ENCODE measurements at regions not wholly inside any gene's neighbourhood (a gene's known extent, or its start where the extent isn't known, plus 50 kb on each side); places are given as distances from the start of the nearest gene placed in this dataset.

- dilution Hi-C loops (cut with MboI; ENCODE audit: extremely low pct_ligation_motif_present, low sequenced_read_pairs): no loop called here
- Histone ChIP-seq H3K36me3 (ENCODE audit: control insufficient read depth in 2 of 2, extremely low read depth in 1 of 2, insufficient read depth in 2 of 2, low read length in 2 of 2) (no peaks in the 10 kb centered on the region), H3K27me3 (ENCODE audit: control insufficient read depth, extremely low read depth, insufficient read depth, low read length) (no peaks in the 10 kb centered on the region), H3K4me3 (ENCODE audit: control insufficient read depth in 2 of 3, extremely low read depth in 1 of 3, insufficient read depth in 2 of 3, low read depth in 1 of 3, low read length in 3 of 3) (no peak overlapping the region), H2AFZ (ENCODE audit: control insufficient read depth, low read length) (no peak overlapping the region), H4K20me1 (ENCODE audit: control insufficient read depth, extremely low read depth, insufficient read depth, low read length) (no peaks in the 10 kb centered on the region), H3K79me2 (ENCODE audit: control insufficient read depth, insufficient read depth, low read length) (no peaks in the 10 kb centered on the region), H3K4me2 (ENCODE audit: control insufficient read depth, extremely low read depth, insufficient read depth, low read depth, low read length) (no peak overlapping the region), H3K4me1 (ENCODE audit: control insufficient read depth, extremely low read depth, insufficient read depth, low read length) (no peaks in the 10 kb centered on the region), H3K9ac (ENCODE audit: control insufficient read depth, extremely low read depth, insufficient read depth, low read length) (no peak overlapping the region), H3K9me1 (ENCODE audit: control insufficient read depth, extremely low read depth, insufficient read depth, low read length) (no peaks in the 10 kb centered on the region), H3K27ac (ENCODE audit: control insufficient read depth, insufficient read depth, low read length) (no peak overlapping the region), H3K9me3 (ENCODE audit: control insufficient read depth, low read depth, low read length) (no peaks in the 10 kb centered on the region)
- FAIRE-seq (no peak), DNase-seq (ENCODE audit: low read depth, low spot score) (no peak)
- TF ChIP-seq EZH2 (IDR thresholded peaks at IDR 0.05; ENCODE audit: low read length): no peak
- TF ChIP-seq, protein P1, sequence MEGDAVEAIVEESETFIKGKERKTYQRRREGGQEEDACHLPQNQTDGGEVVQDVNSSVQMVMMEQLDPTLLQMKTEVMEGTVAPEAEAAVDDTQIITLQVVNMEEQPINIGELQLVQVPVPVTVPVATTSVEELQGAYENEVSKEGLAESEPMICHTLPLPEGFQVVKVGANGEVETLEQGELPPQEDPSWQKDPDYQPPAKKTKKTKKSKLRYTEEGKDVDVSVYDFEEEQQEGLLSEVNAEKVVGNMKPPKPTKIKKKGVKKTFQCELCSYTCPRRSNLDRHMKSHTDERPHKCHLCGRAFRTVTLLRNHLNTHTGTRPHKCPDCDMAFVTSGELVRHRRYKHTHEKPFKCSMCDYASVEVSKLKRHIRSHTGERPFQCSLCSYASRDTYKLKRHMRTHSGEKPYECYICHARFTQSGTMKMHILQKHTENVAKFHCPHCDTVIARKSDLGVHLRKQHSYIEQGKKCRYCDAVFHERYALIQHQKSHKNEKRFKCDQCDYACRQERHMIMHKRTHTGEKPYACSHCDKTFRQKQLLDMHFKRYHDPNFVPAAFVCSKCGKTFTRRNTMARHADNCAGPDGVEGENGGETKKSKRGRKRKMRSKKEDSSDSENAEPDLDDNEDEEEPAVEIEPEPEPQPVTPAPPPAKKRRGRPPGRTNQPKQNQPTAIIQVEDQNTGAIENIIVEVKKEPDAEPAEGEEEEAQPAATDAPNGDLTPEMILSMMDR (optimal IDR thresholded peaks at IDR 0.05 in 1 of 3, IDR thresholded peaks at IDR 0.05 in 1 of 3, conservative IDR thresholded peaks at IDR 0.05 in 1 of 3; ENCODE audit: extremely low read depth in 1 of 3, insufficient read depth in 2 of 3, low read length in 3 of 3): no peak
Observed at GRCh38 chr13:53238261-53238660, 209.6 kb downstream of the OLFM4 start.

- DNase-seq (ENCODE audit: low read depth, low spot score) (no peak), FAIRE-seq (no peak)
- dilution Hi-C loops (cut with MboI; ENCODE audit: extremely low pct_ligation_motif_present, low sequenced_read_pairs): no loop called here
- Histone ChIP-seq H3K4me1 (ENCODE audit: control insufficient read depth, extremely low read depth, insufficient read depth, low read length) (no peaks in the 10 kb centered on the region), H2AFZ (ENCODE audit: control insufficient read depth, low read length) (no peak overlapping the region), H3K9me1 (ENCODE audit: control insufficient read depth, extremely low read depth, insufficient read depth, low read length) (no peaks in the 10 kb centered on the region), H3K9me3 (ENCODE audit: control insufficient read depth, low read depth, low read length) (no peaks in the 10 kb centered on the region), H3K27ac (ENCODE audit: control insufficient read depth, insufficient read depth, low read length) (no peak overlapping the region), H3K4me3 (ENCODE audit: control insufficient read depth in 2 of 3, extremely low read depth in 1 of 3, insufficient read depth in 2 of 3, low read depth in 1 of 3, low read length in 3 of 3) (no peak overlapping the region), H3K79me2 (ENCODE audit: control insufficient read depth, insufficient read depth, low read length) (no peaks in the 10 kb centered on the region), H3K4me2 (ENCODE audit: control insufficient read depth, extremely low read depth, insufficient read depth, low read depth, low read length) (no peak overlapping the region), H4K20me1 (ENCODE audit: control insufficient read depth, extremely low read depth, insufficient read depth, low read length) (no peaks in the 10 kb centered on the region), H3K27me3 (ENCODE audit: control insufficient read depth, extremely low read depth, insufficient read depth, low read length) (no peaks in the 10 kb centered on the region), H3K36me3 (ENCODE audit: control insufficient read depth in 2 of 2, extremely low read depth in 1 of 2, insufficient read depth in 2 of 2, low read length in 2 of 2) (no peaks in the 10 kb centered on the region), H3K9ac (ENCODE audit: control insufficient read depth, extremely low read depth, insufficient read depth, low read length) (no peak overlapping the region)
- TF ChIP-seq, protein P1 (optimal IDR thresholded peaks at IDR 0.05 in 1 of 3, IDR thresholded peaks at IDR 0.05 in 1 of 3, conservative IDR thresholded peaks at IDR 0.05 in 1 of 3; ENCODE audit: extremely low read depth in 1 of 3, insufficient read depth in 2 of 3, low read length in 3 of 3): no peak
Observed at GRCh38 chr13:53240401-53241025, 211.9 kb downstream of the OLFM4 start.
